HFFc6 (cell line): ENCODE measurements at regions not wholly inside any gene's neighbourhood (a gene's known extent, or its start where the extent isn't known, plus 50 kb on each side); places are given as distances from the start of the nearest gene placed in this dataset.

ENCODE experiments used
- DNase-seq: peaks from one replicate; pipeline ENCODE4 v3.0.0-alpha.2; 2018
- H3K27ac Mint-ChIP-seq: 2 replicates; pipeline ENCODE4 v1.8.0; 2020; ENCODE audit warnings: mild to moderate bottlenecking, mixed read lengths
- H3K27me3 Mint-ChIP-seq: 2 replicates; pipeline ENCODE4 v1.8.0; 2021; ENCODE audit warnings: mild to moderate bottlenecking, moderate library complexity, mixed read lengths; ENCODE audit not compliant: insufficient read depth
- H3K36me3 Mint-ChIP-seq: 2 replicates; pipeline ENCODE4 v1.8.0; 2021; ENCODE audit warnings: low read depth, mixed read lengths
- H3K4me1 Mint-ChIP-seq: 2 replicates; pipeline ENCODE4 v1.8.0; 2020; ENCODE audit warnings: low read depth, mixed read lengths
- H3K4me3 Mint-ChIP-seq: 2 replicates; pipeline ENCODE4 v1.8.0; 2020; ENCODE audit warnings: mild to moderate bottlenecking, moderate library complexity, mixed read lengths
- H3K9me3 Mint-ChIP-seq: 2 replicates; pipeline ENCODE4 v1.8.0; 2020; ENCODE audit warnings: mild to moderate bottlenecking, mixed read lengths
- CTCF ChIP-seq: fragments of 200-600 bp; sonication (generic); IDR thresholded peaks from 2 replicates; pipeline ENCODE4 v1.5.0; 2021; ENCODE audit warnings: antibody characterized with exemption, mild to moderate bottlenecking

GRCh38 chr6:11930240-11930639 lies 81.9 kb upstream of the HIVEP1 start:
- H3K4me3 Mint-ChIP-seq = no peak overlapping the region
- no peaks in the 10 kb centered on the region for H3K4me1 Mint-ChIP-seq
- H3K27ac Mint-ChIP-seq = no peak overlapping the region
- no peaks in the 10 kb centered on the region for H3K9me3 Mint-ChIP-seq
- no peak for DNase-seq
- H3K36me3 Mint-ChIP-seq = no peaks in the 10 kb centered on the region
- no peak for TF ChIP-seq CTCF
- no peaks in the 10 kb centered on the region; the same call in 1 of the 2 replicates for H3K27me3 Mint-ChIP-seq

- Mint-ChIP-seq H3K9me3 (no peaks in the 10 kb centered on the region), H3K4me1 (no peaks in the 10 kb centered on the region), H3K27ac (no peak overlapping the region), H3K36me3 (no peaks in the 10 kb centered on the region), H3K27me3 (no peaks in the 10 kb centered on the region; the same call in 1 of the 2 replicates), H3K4me3 (no peak overlapping the region)
- DNase-seq = no peak
- TF ChIP-seq CTCF = no peak
Measured at GRCh38 chr6:11929241-11929835, 82.8 kb upstream of the HIVEP1 start.

GRCh38 chr6:11926594-11927407 lies 85.3 kb upstream of the HIVEP1 start:
- H3K9me3 Mint-ChIP-seq = no peaks in the 10 kb centered on the region
- no peak overlapping the region for H3K4me3 Mint-ChIP-seq
- H3K27ac Mint-ChIP-seq = no peak overlapping the region
- peaks cover 12% of the 10 kb centered on the region for H3K4me1 Mint-ChIP-seq
- no peaks in the 10 kb centered on the region for H3K36me3 Mint-ChIP-seq
- no peaks in the 10 kb centered on the region; the same call in 1 of the 2 replicates for H3K27me3 Mint-ChIP-seq
- TF ChIP-seq CTCF = no peak
- DNase-seq = no peak

- no peaks in the 10 kb centered on the region for H3K9me3 Mint-ChIP-seq
- H3K27me3 Mint-ChIP-seq = no peaks in the 10 kb centered on the region; the same call in 1 of the 2 replicates
- no peak for DNase-seq
- H3K27ac Mint-ChIP-seq = no peak overlapping the region
- no peak for TF ChIP-seq CTCF
- no peaks in the 10 kb centered on the region for H3K36me3 Mint-ChIP-seq
- H3K4me1 Mint-ChIP-seq = peaks cover 22% of the 10 kb centered on the region
- no peak overlapping the region for H3K4me3 Mint-ChIP-seq
Measured at GRCh38 chr6:11925805-11926204, 86.3 kb upstream of the HIVEP1 start.

GRCh38 chr6:11923621-11924020 lies 88.5 kb upstream of the HIVEP1 start:
- TF ChIP-seq CTCF = no peak
- Mint-ChIP-seq H3K9me3 (no peaks in the 10 kb centered on the region), H3K36me3 (no peaks in the 10 kb centered on the region), H3K4me3 (no peak overlapping the region), H3K27me3 (no peaks in the 10 kb centered on the region; the same call in 1 of the 2 replicates), H3K4me1 (peaks cover 43% of the 10 kb centered on the region), H3K27ac (no peak overlapping the region)
- DNase-seq = no peak
